HG02870 (cell line): ENCODE measurements at regions not wholly inside any gene's neighbourhood (a gene's known extent, or its start where the extent isn't known, plus 50 kb on each side); places are given as distances from the start of the nearest gene placed in this dataset.

Source experiments
- ATAC-seq: cut with Tn5 transposase; IDR thresholded peaks from one replicate; pipeline ENCODE4 v1.9.1; 2021; ENCODE audit warnings: mild to moderate bottlenecking, moderate library complexity; ENCODE audit not compliant: unreplicated experiment

GRCh38 chr18:29154196-29154757 lies 977.3 kb upstream of the CDH2 start:
- ATAC-seq, result no peak

- ATAC-seq, result no peak
Observed at GRCh38 chr18:29153091-29153490, 976.2 kb upstream of the CDH2 start.

- no peak for ATAC-seq
Observed at GRCh38 chr18:29147944-29148343, 971.0 kb upstream of the CDH2 start.

GRCh38 chr18:29146068-29146467 lies 969.1 kb upstream of the CDH2 start:
- no peak for ATAC-seq

- ATAC-seq, result no peak
Observed at GRCh38 chr18:29140590-29140989, 963.7 kb upstream of the CDH2 start.

GRCh38 chr18:29137773-29138495 lies 961.0 kb upstream of the CDH2 start:
- no peak for ATAC-seq

- no peak for ATAC-seq
Observed at GRCh38 chr18:29123706-29124530, 947.0 kb upstream of the CDH2 start.

GRCh38 chr18:29104671-29105070 lies 927.7 kb upstream of the CDH2 start:
- ATAC-seq, result no peak

- ATAC-seq, result no peak
Observed at GRCh38 chr18:29104227-29104626, 927.3 kb upstream of the CDH2 start.

- ATAC-seq, result no peak
Observed at GRCh38 chr18:29096079-29096770, 919.3 kb upstream of the CDH2 start.

- ATAC-seq, result no peak
Observed at GRCh38 chr18:29087616-29088246, 910.8 kb upstream of the CDH2 start.

- ATAC-seq, result no peak
Observed at GRCh38 chr18:29084120-29084519, 907.2 kb upstream of the CDH2 start.

- no peak for ATAC-seq
Observed at GRCh38 chr18:29083545-29083944, 906.6 kb upstream of the CDH2 start.

GRCh38 chr18:29080946-29081345 lies 904.0 kb upstream of the CDH2 start:
- no peak for ATAC-seq

- no peak for ATAC-seq
Observed at GRCh38 chr18:29078273-29078672, 901.3 kb upstream of the CDH2 start.

GRCh38 chr18:29077344-29077743 lies 900.4 kb upstream of the CDH2 start:
- no peak for ATAC-seq

- ATAC-seq, result no peak
Observed at GRCh38 chr18:29076645-29077044, 899.7 kb upstream of the CDH2 start.

GRCh38 chr18:29074147-29074546 lies 897.2 kb upstream of the CDH2 start:
- no peak for ATAC-seq

- ATAC-seq, result no peak
Observed at GRCh38 chr18:29071869-29072268, 894.9 kb upstream of the CDH2 start.

- no peak for ATAC-seq
Observed at GRCh38 chr18:29063346-29063745, 886.4 kb upstream of the CDH2 start.

GRCh38 chr18:29062921-29063320 lies 886.0 kb upstream of the CDH2 start:
- ATAC-seq, result no peak
